ENCODE measurements at regions not wholly inside any gene's neighbourhood (a gene's known extent, or its start where the extent isn't known, plus 50 kb on each side); places are given as distances from the start of the nearest gene placed in this dataset.

GRCh38 chr5:105695941-105696340 is 1974.8 kb downstream of the EFNA5 start:
- no peak for TF ChIP-seq CTCF (IDR thresholded peaks at IDR 0.05; ENCODE audit: low read depth, low read length)
- TF ChIP-seq EZH2phosphoT487 (IDR thresholded peaks at IDR 0.05; ENCODE audit: low read depth), result no peak
